Upper lobe of left lung (tissue), 4 donors: ENCODE measurements at regions not wholly inside any gene's neighbourhood (a gene's known extent, or its start where the extent isn't known, plus 50 kb on each side); places are given as distances from the start of the nearest gene placed in this dataset.

Experiments used
- EP300 ChIP-seq, 4 donors: sonication (generic); formaldehyde crosslinking; IDR thresholded peaks; one replicate each; pipeline ENCODE4 v1.5.1; 2017; ENCODE audit warnings: antibody characterized with exemption in 4 of 4, control low read depth in 2 of 4
- POLR2A ChIP-seq, 4 donors: fragments of 450-650 bp; IDR thresholded peaks; one replicate each; pipeline ENCODE4 v1.5.1; 2016 to 2017; ENCODE audit warnings: antibody characterized with exemption in 4 of 4, mild to moderate bottlenecking in 2 of 4
- TF ChIP-seq, protein P1 (sequence below), 6 experiments: fragments of 450-650 bp in 4 of 6; fragments of 200-600 bp in 2 of 6; sonication (generic) in 2 of 6; IDR thresholded peaks; one replicate each; pipeline ENCODE4 v1.5.1; 2016 to 2019; ENCODE audit warnings: antibody characterized with exemption in 6 of 6

DNA sequence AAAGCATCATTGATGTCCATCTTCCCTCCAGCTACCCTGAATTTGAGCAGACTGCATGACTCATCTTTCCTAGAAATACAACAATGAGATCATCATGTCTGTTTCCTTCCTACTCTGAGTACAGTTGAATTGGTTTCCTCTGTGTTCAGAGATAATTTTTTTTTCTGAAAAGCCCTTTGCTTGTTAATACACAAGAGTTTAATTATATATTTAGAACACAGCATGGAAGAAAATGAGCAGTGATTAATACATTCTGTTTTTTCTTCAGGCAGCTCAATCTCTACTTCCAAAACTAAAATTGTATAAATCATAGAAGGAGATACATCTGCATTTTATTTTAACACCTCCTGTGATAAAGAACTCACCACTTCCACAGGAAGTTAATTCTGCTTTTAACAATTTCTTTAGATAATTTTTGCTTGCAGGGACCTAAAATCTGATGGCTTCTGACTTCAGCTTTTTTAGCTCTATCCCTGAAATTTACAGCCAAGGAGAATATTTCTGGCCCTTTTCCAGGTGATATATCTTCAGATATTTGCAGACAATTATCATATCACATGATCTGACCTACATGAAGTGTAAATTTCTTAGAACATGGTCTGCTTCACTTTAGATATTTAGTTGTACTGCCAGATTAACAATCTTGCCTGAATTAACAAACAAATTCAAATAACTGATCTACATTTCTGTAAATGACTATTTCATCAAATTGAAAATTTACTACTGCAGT lies 249.0 kb downstream of the TRIB2 start:
- TF ChIP-seq, protein P1, sequence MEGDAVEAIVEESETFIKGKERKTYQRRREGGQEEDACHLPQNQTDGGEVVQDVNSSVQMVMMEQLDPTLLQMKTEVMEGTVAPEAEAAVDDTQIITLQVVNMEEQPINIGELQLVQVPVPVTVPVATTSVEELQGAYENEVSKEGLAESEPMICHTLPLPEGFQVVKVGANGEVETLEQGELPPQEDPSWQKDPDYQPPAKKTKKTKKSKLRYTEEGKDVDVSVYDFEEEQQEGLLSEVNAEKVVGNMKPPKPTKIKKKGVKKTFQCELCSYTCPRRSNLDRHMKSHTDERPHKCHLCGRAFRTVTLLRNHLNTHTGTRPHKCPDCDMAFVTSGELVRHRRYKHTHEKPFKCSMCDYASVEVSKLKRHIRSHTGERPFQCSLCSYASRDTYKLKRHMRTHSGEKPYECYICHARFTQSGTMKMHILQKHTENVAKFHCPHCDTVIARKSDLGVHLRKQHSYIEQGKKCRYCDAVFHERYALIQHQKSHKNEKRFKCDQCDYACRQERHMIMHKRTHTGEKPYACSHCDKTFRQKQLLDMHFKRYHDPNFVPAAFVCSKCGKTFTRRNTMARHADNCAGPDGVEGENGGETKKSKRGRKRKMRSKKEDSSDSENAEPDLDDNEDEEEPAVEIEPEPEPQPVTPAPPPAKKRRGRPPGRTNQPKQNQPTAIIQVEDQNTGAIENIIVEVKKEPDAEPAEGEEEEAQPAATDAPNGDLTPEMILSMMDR (IDR thresholded peaks at IDR 0.05) = no peak
- TF ChIP-seq POLR2A (IDR thresholded peaks at IDR 0.05) (no peak), EP300 (IDR thresholded peaks at IDR 0.05) (peak in 1 of 4 donors; percentile 16)
